Heart left ventricle (tissue), 13 donors: ENCODE measurements at regions not wholly inside any gene's neighbourhood (a gene's known extent, or its start where the extent isn't known, plus 50 kb on each side); places are given as distances from the start of the nearest gene placed in this dataset.

Experiments used
- POLR2A ChIP-seq, 2 donors: fragments of 450-650 bp; IDR thresholded peaks; one replicate each; pipeline ENCODE4 v1.6.1; 2017; ENCODE audit warnings: antibody characterized with exemption in 2 of 2, mild to moderate bottlenecking in 2 of 2, moderate library complexity in 2 of 2
- TF ChIP-seq, protein P1 (sequence below), 12 donors: fragments of 200-600 bp; sonication (generic) in 4 of 12; IDR thresholded peaks; one replicate each; pipeline versions ENCODE4 v1.5.0 to v1.8.0; 2018 to 2022; ENCODE audit warnings: antibody characterized with exemption in 12 of 12, mild to moderate bottlenecking in 5 of 12
- donor health status: ischemic (EF 13 %, LVEDD 7.1; RV severe dilation, severe dysfunction).
- donor health status: DM: no; HTN: yes; CAD: no.
- donor health status: DM: no; HTN: no; CAD: no.
- donor health status: ischemic (EF 25% LVEDD 6.9; RV normal size, moderate dysfunction).
- donor health status: ischemic (EF 25% LVEDD 5.7; RV mildly dilated, moderate dysfunction).
- donor health status: ischemic (EF 35%, LVEDD 5.7; RV mildly dilated, moderate dysfunction).
- donor health status: nonischemic (EF 11% LVEDD 7.7; RV severe dilation, severe dysfunction).
- donor health status: DM: yes; HTN: yes; CAD: no.
- donor health status: PGD.
- donor health status: ischemic (EF 29% LVEDD 5.4; RV normal size, mild dysfunction).
- donor health status: nonischemic (EF 23%, LVEDD 6.1; RV moderate dilation, normal function).

DNA sequence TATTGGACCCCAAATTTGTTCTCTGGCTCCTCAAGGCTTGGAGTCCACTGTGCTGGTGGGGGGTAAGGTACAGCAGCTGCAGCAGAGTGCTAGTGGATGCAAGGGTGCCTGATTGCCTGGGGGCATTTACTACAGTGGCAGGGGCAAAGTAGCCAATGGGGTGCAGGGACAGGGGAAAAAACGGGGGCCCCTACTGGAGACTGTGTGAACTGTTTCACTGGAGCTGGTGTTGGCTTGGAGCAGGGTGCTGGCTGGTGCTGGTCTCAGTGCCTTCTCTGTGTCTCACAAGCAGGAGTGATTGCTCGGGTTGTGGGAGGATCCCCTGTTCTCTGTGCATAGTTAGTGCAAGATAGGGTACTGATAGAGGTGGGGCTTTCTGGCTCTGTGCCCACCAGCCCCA is 935.9 kb downstream of the JRKL start:
- TF ChIP-seq, protein P1, sequence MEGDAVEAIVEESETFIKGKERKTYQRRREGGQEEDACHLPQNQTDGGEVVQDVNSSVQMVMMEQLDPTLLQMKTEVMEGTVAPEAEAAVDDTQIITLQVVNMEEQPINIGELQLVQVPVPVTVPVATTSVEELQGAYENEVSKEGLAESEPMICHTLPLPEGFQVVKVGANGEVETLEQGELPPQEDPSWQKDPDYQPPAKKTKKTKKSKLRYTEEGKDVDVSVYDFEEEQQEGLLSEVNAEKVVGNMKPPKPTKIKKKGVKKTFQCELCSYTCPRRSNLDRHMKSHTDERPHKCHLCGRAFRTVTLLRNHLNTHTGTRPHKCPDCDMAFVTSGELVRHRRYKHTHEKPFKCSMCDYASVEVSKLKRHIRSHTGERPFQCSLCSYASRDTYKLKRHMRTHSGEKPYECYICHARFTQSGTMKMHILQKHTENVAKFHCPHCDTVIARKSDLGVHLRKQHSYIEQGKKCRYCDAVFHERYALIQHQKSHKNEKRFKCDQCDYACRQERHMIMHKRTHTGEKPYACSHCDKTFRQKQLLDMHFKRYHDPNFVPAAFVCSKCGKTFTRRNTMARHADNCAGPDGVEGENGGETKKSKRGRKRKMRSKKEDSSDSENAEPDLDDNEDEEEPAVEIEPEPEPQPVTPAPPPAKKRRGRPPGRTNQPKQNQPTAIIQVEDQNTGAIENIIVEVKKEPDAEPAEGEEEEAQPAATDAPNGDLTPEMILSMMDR (IDR thresholded peaks at IDR 0.05) = no peak
- no peak for TF ChIP-seq POLR2A (IDR thresholded peaks at IDR 0.05)
